ENCODE measurements at regions not wholly inside any gene's neighbourhood (a gene's known extent, or its start where the extent isn't known, plus 50 kb on each side); places are given as distances from the start of the nearest gene placed in this dataset.

- TF ChIP-seq CTCF (IDR thresholded peaks at IDR 0.05), result no peak
- TF ChIP-seq ZFX (IDR thresholded peaks at IDR 0.05; ENCODE audit: borderline replicate concordance), result no peak
Observed at GRCh38 chr19:31438401-31439269, 89.4 kb upstream of the TSHZ3 start.
